OCI-LY3 (cell line): ENCODE measurements at regions not wholly inside any gene's neighbourhood (a gene's known extent, or its start where the extent isn't known, plus 50 kb on each side); places are given as distances from the start of the nearest gene placed in this dataset.

Experiments used
- H2AFZ ChIP-seq: fragments of 200-600, 300-600 bp; shearing (Covaris generic); 2 replicates; pipeline ENCODE4 v1.6.0; 2014; ENCODE audit warnings: antibody characterized with exemption, low read depth, low read length
- H3K27ac ChIP-seq: fragments of 200-600, 300-600 bp; sonication (generic); 2 replicates; pipeline ENCODE4 v1.5.1; 2014; ENCODE audit warnings: mild to moderate bottlenecking, low read length, moderate library complexity, mixed read lengths
- H3K27me3 ChIP-seq: fragments of 200-600, 300-600 bp; sonication (generic); 2 replicates; pipeline ENCODE4 v1.6.1; 2014; ENCODE audit warnings: low read depth, low read length, mixed read lengths
- H3K36me3 ChIP-seq: fragments of 200-600, 300-600 bp; sonication (generic); replicated peaks from 2 replicates; pipeline ENCODE3; 2014; ENCODE audit warnings: low read depth, low read length, mixed read lengths
- H3K4me1 ChIP-seq: fragments of 300-600, 200-600 bp; sonication (generic); 2 replicates; pipeline ENCODE4 v1.6.1; 2014; ENCODE audit warnings: low read length, mixed read lengths
- H3K4me2 ChIP-seq: fragments of 200-600, 300-600 bp; sonication (generic); 2 replicates; pipeline ENCODE4 v1.6.1; 2014; ENCODE audit warnings: low read length, mixed read lengths
- H3K4me3 ChIP-seq: fragments of 300-600, 200-600 bp; sonication (generic); 2 replicates; pipeline ENCODE4 v1.5.1; 2014; ENCODE audit warnings: antibody characterized with exemption, mild to moderate bottlenecking, low read length, moderate library complexity
- H3K79me2 ChIP-seq: fragments of 300-600, 200-600 bp; shearing (Covaris generic); 2 replicates; pipeline ENCODE4 v1.6.1; 2014; ENCODE audit warnings: mild to moderate bottlenecking, low read length, mixed read lengths
- H3K9ac ChIP-seq: fragments of 300-600, 200-600 bp; shearing (Covaris generic); 2 replicates; pipeline ENCODE4 v1.6.0; 2014; ENCODE audit warnings: mild to moderate bottlenecking, low read length, moderate library complexity
- H3K9me3 ChIP-seq: fragments of 200-600, 300-600 bp; shearing (Covaris generic); 2 replicates; pipeline ENCODE4 v1.6.1; 2014; ENCODE audit warnings: low read length, mixed read lengths; ENCODE audit not compliant: insufficient read depth
- H4K20me1 ChIP-seq: fragments of 200-600, 300-600 bp; sonication (generic); 2 replicates; pipeline ENCODE4 v1.6.1; 2016; ENCODE audit warnings: low read length, mixed read lengths; ENCODE audit not compliant: insufficient read depth
- EZH2phosphoT487 ChIP-seq: fragments of 200-600 bp; shearing (Covaris generic); IDR thresholded peaks from 2 replicates; pipeline ENCODE4 v1.6.1; 2018; ENCODE audit warnings: antibody characterized with exemption, mixed run types, low read depth
- TF ChIP-seq, protein P1 (sequence below): fragments of 200-600, 300-600 bp; sonication (generic); IDR thresholded peaks from 2 replicates; pipeline ENCODE4 v1.5.1; 2014; ENCODE audit warnings: antibody characterized with exemption, low read length, low read depth

DNA sequence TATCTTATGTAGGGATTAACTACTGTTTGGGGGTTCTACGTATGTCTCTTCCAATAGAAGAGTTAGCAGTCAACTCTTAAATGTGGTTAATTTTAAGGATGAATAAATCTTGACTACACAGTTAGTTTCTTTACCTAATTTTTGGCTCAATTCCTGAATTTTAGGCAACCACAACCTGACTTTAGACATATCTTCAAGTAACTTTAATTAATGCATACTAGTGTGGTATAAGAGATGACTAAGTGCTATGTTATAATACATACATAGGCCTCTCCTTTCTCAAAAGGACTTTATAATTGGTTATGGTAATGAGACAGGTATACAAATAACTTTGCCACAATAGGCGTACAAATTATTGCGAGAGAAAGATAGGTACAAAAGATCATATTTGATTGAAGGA is 312.0 kb downstream of the IRS1 start:
- Histone ChIP-seq H3K9me3 (no peaks in the 10 kb centered on the region), H3K9ac (no peak overlapping the region), H2AFZ (no peak overlapping the region), H4K20me1 (no peaks in the 10 kb centered on the region), H3K27me3 (no peaks in the 10 kb centered on the region), H3K36me3 (no peaks in the 10 kb centered on the region), H3K4me2 (no peak overlapping the region), H3K27ac (no peak overlapping the region), H3K4me1 (peaks cover 5% of the 10 kb centered on the region; the same call in 1 of the 2 replicates), H3K79me2 (no peaks in the 10 kb centered on the region), H3K4me3 (no peak overlapping the region)
- TF ChIP-seq EZH2phosphoT487 = no peak
- TF ChIP-seq, protein P1, sequence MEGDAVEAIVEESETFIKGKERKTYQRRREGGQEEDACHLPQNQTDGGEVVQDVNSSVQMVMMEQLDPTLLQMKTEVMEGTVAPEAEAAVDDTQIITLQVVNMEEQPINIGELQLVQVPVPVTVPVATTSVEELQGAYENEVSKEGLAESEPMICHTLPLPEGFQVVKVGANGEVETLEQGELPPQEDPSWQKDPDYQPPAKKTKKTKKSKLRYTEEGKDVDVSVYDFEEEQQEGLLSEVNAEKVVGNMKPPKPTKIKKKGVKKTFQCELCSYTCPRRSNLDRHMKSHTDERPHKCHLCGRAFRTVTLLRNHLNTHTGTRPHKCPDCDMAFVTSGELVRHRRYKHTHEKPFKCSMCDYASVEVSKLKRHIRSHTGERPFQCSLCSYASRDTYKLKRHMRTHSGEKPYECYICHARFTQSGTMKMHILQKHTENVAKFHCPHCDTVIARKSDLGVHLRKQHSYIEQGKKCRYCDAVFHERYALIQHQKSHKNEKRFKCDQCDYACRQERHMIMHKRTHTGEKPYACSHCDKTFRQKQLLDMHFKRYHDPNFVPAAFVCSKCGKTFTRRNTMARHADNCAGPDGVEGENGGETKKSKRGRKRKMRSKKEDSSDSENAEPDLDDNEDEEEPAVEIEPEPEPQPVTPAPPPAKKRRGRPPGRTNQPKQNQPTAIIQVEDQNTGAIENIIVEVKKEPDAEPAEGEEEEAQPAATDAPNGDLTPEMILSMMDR = no peak

DNA sequence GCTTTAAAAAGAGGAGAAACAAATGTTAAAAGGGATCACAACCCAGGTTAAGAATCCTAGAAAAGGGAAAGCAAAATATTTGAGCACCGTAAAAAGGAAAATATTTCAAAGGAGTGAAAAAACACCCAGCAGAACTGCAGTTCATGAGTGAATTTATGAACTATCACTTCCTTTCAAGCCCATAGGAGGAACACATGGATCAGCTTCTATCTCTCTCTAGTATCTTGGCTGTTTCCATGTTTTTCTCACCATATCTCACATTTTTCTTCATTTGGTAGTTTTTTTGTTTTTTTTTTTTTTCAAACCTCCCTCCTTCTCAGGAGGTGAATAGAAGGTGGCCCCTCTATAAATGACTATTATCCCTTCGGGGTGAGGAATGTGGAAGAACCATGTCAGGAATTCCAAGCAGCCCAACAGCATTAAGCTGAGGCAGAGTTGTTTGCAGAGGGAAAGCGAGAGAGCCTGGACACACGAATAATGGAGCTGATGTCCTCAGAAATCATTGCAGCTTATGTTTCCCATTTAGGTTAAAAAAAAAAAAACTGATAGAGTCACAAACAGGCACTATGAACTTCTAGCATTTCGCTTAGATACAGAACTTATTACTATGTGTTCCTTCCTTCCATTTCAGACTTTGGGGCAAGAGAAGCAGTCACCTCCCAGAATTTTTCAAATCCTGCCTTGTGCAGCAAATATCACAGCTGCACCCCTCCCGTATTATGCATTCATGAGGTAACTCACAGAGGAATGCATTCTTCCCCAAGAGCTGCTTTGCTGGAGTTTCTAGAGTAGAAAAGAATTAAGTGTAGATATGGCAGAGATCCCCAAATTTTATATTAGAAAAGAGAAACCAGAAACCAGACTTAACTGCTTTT is 315.6 kb downstream of the IRS1 start:
- H3K27ac ChIP-seq = no peak overlapping the region
- H4K20me1 ChIP-seq = no peaks in the 10 kb centered on the region
- H3K9me3 ChIP-seq = no peaks in the 10 kb centered on the region
- no peaks in the 10 kb centered on the region for H3K27me3 ChIP-seq
- no peak overlapping the region for H2AFZ ChIP-seq
- H3K9ac ChIP-seq = no peak overlapping the region
- no peaks in the 10 kb centered on the region for H3K36me3 ChIP-seq
- no peaks in the 10 kb centered on the region for H3K4me1 ChIP-seq
- H3K79me2 ChIP-seq = no peaks in the 10 kb centered on the region
- H3K4me3 ChIP-seq = no peak overlapping the region
- H3K4me2 ChIP-seq = no peak overlapping the region
- no peak for TF ChIP-seq EZH2phosphoT487
- TF ChIP-seq, protein P1 = no peak

DNA sequence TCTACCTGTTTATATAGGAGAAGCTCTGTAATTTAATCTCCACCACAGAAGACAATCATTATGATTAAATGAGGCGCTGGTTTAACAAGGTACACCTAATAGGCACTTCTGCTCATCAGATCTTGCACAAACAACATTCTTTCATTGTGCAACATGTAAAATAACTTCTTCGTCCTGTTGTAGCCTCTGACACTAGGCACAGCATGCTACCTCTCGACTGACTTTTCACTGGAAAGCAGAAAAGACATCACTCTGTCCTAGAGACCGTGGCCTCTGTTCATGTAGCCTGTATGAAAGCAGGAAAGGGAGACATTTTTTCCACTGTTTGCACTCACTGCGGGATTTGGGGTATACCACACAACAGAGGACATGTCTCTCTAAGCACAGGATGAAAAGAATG is 316.5 kb downstream of the IRS1 start:
- Histone ChIP-seq H3K4me3 (no peak overlapping the region), H3K9ac (no peak overlapping the region), H3K9me3 (no peaks in the 10 kb centered on the region), H4K20me1 (no peaks in the 10 kb centered on the region), H3K27me3 (no peaks in the 10 kb centered on the region), H3K27ac (no peak overlapping the region), H3K79me2 (no peaks in the 10 kb centered on the region), H3K36me3 (no peaks in the 10 kb centered on the region), H2AFZ (no peak overlapping the region), H3K4me1 (no peaks in the 10 kb centered on the region), H3K4me2 (no peak overlapping the region)
- TF ChIP-seq EZH2phosphoT487 = no peak
- TF ChIP-seq, protein P1 = no peak

DNA sequence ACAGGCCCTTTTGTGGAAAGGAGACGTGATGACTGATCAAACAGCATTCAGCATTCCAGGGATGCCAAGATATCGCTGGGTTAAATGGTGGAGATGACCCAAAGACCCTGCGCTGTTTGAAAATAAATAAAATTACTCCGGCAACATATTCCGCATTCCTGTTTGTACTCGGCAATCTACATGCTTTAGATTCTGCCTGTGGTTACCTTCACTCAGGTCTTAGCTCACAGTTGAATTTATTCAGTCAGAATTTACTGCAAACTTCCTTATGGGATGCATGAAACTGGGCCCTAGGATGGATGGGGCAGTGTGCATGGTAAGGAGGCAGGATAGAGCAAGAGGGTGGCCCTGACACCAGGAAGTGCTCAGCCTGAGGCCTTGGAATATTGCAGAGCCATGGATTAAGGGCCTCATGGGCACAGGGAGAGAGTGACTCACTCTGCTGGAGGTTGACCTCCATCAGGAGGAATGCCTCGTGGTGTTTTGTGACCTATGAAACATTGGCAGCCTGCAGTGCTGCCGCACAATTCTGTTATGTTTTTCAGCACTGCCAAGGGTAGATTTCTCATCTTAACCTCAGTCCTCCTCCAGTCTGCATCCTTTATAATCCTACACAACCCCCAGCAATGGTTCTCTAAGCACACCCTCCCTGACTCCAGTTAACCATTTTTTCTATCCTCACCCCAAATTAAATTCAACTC is 321.4 kb downstream of the IRS1 start:
- Histone ChIP-seq H3K79me2 (no peaks in the 10 kb centered on the region), H3K9ac (no peak overlapping the region), H3K27me3 (no peaks in the 10 kb centered on the region), H2AFZ (no peak overlapping the region), H3K36me3 (no peaks in the 10 kb centered on the region), H3K9me3 (no peaks in the 10 kb centered on the region), H3K4me2 (no peak overlapping the region), H4K20me1 (no peaks in the 10 kb centered on the region), H3K4me3 (no peak overlapping the region), H3K27ac (no peak overlapping the region), H3K4me1 (no peaks in the 10 kb centered on the region)
- no peak for TF ChIP-seq EZH2phosphoT487
- TF ChIP-seq, protein P1 = no peak
